Panc1 (cell line): ENCODE measurements at regions not wholly inside any gene's neighbourhood (a gene's known extent, or its start where the extent isn't known, plus 50 kb on each side); places are given as distances from the start of the nearest gene placed in this dataset.

Experiments
- ATAC-seq: fragments of 200-7000 bp; cut with Tn5 transposase; 2 replicates; pipeline ENCODE4 v1.9.1; 2020; ENCODE audit warnings: mild to moderate bottlenecking, moderate library complexity
- BruUV-seq: library from RNA; stranded (reverse); fragments of 400-500 nt; replicated peaks from 2 replicates; lab custom pipeline; 2021; lab: Mats Ljungman, UMichigan
- CTCF ChIA-PET: fragments of 300-600 bp; sonication (Branson Sonifier 250); formaldehyde crosslinking; loops from one replicate; lab custom pipeline; 2022; ENCODE audit warnings: antibody characterized with exemption; lab: Charles Lee
- POLR2A ChIA-PET: fragments of 300-600 bp; sonication (Branson Sonifier 250); formaldehyde crosslinking; loops from one replicate; lab custom pipeline; 2022; ENCODE audit warnings: antibody characterized with exemption; lab: Charles Lee
- DNase-seq: peaks from one replicate; pipeline ENCODE4 v3.0.0-alpha.2; 2010; ENCODE audit warnings: low read depth, low spot score
- H3K27ac ChIP-seq: 2 replicates; pipeline ENCODE4 v1.5.1; 2011; ENCODE audit warnings: mild to moderate bottlenecking, low read length, inconsistent platforms
- H3K27me3 ChIP-seq: fragments of 200-500 bp; sonication (Bioruptor generic); 2 replicates; pipeline ENCODE4 v1.6.0; 2014; ENCODE audit warnings: low read length, inconsistent platforms; ENCODE audit not compliant: control insufficient read depth, insufficient read depth
- H3K36me3 ChIP-seq: fragments of 200-500 bp; sonication (Bioruptor generic); 2 replicates; pipeline ENCODE4 v1.5.1; 2014; ENCODE audit warnings: inconsistent platforms, mild to moderate bottlenecking, low read length, moderate library complexity; ENCODE audit not compliant: control insufficient read depth, insufficient read depth
- H3K4me1 ChIP-seq: 2 replicates; pipeline ENCODE4 v1.5.1; 2011; ENCODE audit warnings: inconsistent platforms, mild to moderate bottlenecking, low read length, moderate library complexity; ENCODE audit not compliant: control insufficient read depth, insufficient read depth
- H3K4me3 ChIP-seq, 2 experiments: 2 replicates each; pipeline ENCODE4 v1.5.1; 2011 to 2012; ENCODE audit warnings: low read depth in 2 of 2, low read length in 2 of 2, mild to moderate bottlenecking in 2 of 2, inconsistent platforms in 1 of 2, moderate library complexity in 1 of 2
- H3K9me3 ChIP-seq: fragments of 200-500 bp; sonication (Bioruptor generic); 2 replicates; pipeline ENCODE4 v1.5.1; 2014; ENCODE audit warnings: low read depth, mild to moderate bottlenecking, inconsistent platforms, low read length, moderate library complexity; ENCODE audit not compliant: control insufficient read depth, insufficient read depth
- POLR2AphosphoS5 ChIP-seq: IDR thresholded peaks from 2 replicates; pipeline ENCODE4 v1.6.1; 2012; ENCODE audit warnings: mild to moderate bottlenecking, low read depth, low read length, moderate library complexity
- SIN3A ChIP-seq: IDR thresholded peaks from 2 replicates; pipeline ENCODE4 v1.6.1; 2012; ENCODE audit warnings: low read depth, mild to moderate bottlenecking, low read length, moderate library complexity, borderline replicate concordance; ENCODE audit not compliant: insufficient read depth
- TCF7L2 ChIP-seq: IDR thresholded peaks from 2 replicates; pipeline ENCODE4 v1.6.1; 2011; ENCODE audit warnings: mild to moderate bottlenecking, low read depth, low read length, inconsistent platforms
- in situ Hi-C: cut with HindIII; loops from 2 replicates; pipeline ENCODE4 v1.10.0; 2016; ENCODE audit warnings: low sequenced_read_pairs, low pct_unique_long_range_greater_than_20kb
- intact Hi-C: fragments of 100-400 bp; cut with micrococcal nuclease; formaldehyde crosslinking; loops from one replicate; pipeline ENCODE4 v1.10.0; 2022; ENCODE audit not compliant: unreplicated experiment
- TF ChIP-seq, protein P1 (sequence below): fragments of 450-650 bp; IDR thresholded peaks from 2 replicates; pipeline ENCODE4 v1.5.1; 2017; ENCODE audit warnings: mild to moderate bottlenecking
- TF ChIP-seq, protein P2 (sequence below), 2 experiments: IDR thresholded peaks; 2 replicates each; pipeline ENCODE4 v1.6.1; 2011 to 2012; ENCODE audit warnings: low read depth in 2 of 2, control low read depth in 1 of 2, low read length in 1 of 2, mild to moderate bottlenecking in 1 of 2, moderate library complexity in 1 of 2; ENCODE audit not compliant: insufficient read depth in 1 of 2

DNA sequence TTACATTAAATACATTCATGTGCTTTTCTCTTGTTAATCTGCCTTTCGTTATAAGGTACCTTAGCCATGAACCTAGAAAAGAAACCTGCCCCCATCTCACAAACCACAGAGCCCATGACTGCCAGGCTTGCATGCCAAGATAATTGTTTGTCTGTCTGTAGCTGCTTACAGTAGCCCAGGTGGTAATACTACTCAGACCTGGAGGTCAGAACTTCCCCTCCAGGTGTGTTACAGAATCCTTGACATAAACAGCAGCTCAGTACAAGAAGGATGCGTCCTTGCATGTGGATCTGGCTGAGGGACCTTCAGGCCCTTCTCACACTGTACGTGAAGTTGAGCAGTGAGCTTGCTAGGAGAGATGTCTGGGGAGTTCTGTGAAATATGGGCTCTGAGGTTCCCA lies 291.4 kb downstream of the CSNK1G3 start:
- CTCF ChIA-PET: no interaction called here
- BruUV-seq: no TSS peak
- Histone ChIP-seq H3K4me3 (no peak overlapping the region), H3K27ac (peak overlapping the region; percentile 10; the same call in 1 of the 2 replicates), H3K4me1 (peaks cover 20% of the 10 kb centered on the region), H3K9me3 (peaks cover 4% of the 10 kb centered on the region; the same call in 1 of the 2 replicates), H3K36me3 (no peaks in the 10 kb centered on the region), H3K27me3 (no peaks in the 10 kb centered on the region)
- intact Hi-C loops: no loop called here
- in situ Hi-C loops: no loop called here
- ATAC-seq (no peak), DNase-seq (no peak)
- TF ChIP-seq, protein P1, sequence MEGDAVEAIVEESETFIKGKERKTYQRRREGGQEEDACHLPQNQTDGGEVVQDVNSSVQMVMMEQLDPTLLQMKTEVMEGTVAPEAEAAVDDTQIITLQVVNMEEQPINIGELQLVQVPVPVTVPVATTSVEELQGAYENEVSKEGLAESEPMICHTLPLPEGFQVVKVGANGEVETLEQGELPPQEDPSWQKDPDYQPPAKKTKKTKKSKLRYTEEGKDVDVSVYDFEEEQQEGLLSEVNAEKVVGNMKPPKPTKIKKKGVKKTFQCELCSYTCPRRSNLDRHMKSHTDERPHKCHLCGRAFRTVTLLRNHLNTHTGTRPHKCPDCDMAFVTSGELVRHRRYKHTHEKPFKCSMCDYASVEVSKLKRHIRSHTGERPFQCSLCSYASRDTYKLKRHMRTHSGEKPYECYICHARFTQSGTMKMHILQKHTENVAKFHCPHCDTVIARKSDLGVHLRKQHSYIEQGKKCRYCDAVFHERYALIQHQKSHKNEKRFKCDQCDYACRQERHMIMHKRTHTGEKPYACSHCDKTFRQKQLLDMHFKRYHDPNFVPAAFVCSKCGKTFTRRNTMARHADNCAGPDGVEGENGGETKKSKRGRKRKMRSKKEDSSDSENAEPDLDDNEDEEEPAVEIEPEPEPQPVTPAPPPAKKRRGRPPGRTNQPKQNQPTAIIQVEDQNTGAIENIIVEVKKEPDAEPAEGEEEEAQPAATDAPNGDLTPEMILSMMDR: no peak
- TF ChIP-seq TCF7L2 (no peak), POLR2AphosphoS5 (no peak), SIN3A (no peak)
- TF ChIP-seq, protein P2, sequence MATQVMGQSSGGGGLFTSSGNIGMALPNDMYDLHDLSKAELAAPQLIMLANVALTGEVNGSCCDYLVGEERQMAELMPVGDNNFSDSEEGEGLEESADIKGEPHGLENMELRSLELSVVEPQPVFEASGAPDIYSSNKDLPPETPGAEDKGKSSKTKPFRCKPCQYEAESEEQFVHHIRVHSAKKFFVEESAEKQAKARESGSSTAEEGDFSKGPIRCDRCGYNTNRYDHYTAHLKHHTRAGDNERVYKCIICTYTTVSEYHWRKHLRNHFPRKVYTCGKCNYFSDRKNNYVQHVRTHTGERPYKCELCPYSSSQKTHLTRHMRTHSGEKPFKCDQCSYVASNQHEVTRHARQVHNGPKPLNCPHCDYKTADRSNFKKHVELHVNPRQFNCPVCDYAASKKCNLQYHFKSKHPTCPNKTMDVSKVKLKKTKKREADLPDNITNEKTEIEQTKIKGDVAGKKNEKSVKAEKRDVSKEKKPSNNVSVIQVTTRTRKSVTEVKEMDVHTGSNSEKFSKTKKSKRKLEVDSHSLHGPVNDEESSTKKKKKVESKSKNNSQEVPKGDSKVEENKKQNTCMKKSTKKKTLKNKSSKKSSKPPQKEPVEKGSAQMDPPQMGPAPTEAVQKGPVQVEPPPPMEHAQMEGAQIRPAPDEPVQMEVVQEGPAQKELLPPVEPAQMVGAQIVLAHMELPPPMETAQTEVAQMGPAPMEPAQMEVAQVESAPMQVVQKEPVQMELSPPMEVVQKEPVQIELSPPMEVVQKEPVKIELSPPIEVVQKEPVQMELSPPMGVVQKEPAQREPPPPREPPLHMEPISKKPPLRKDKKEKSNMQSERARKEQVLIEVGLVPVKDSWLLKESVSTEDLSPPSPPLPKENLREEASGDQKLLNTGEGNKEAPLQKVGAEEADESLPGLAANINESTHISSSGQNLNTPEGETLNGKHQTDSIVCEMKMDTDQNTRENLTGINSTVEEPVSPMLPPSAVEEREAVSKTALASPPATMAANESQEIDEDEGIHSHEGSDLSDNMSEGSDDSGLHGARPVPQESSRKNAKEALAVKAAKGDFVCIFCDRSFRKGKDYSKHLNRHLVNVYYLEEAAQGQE (IDR thresholded peaks at IDR 0.05; ENCODE audit: insufficient read depth in 1 of 2, low read depth in 2 of 2, low read length in 1 of 2): no peak
- POLR2A ChIA-PET: no interaction called here

DNA sequence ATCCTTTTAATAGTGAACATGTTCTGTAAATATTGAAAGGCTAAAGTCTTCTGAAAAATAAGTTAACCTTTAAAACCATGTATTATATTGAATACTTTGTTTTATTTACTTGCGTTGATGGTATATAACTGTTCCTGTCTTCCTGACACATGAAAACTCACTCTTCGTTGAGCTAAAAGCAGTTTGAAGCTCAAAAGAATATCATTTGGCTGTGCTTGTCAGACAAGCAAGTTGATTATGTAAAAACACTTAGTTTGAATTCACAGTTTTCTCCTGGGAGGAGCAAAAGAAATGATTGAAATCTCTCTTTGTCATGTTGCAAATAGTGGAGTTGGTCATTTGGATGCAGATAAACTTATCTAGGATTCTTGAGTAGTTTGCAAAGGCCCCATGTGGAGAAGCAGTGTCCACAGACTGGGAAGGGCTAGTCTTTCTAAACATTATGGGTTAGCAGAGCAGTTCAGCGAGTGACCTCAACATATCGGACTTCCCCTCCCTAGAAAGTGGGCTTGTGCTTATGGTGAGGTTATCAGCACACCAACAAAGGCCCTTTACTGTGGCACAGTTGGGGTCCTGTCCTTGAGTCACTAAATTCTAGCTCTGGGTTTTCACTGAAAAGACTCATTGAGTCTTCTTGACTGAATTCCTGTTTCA lies 290.4 kb downstream of the CSNK1G3 start:
- in situ Hi-C loops: no loop called here
- no peak for ATAC-seq
- Histone ChIP-seq H3K9me3 (peaks cover 4% of the 10 kb centered on the region; the same call in 1 of the 2 replicates), H3K4me1 (peaks cover 11% of the 10 kb centered on the region), H3K4me3 (no peak overlapping the region), H3K36me3 (no peaks in the 10 kb centered on the region), H3K27me3 (no peaks in the 10 kb centered on the region), H3K27ac (peak overlapping the region; percentile 41; the same call in 1 of the 2 replicates)
- no TSS peak for BruUV-seq
- intact Hi-C loops: no loop called here
- ChIA-PET CTCF (no interaction called here), POLR2A (no interaction called here)
- no peak for TF ChIP-seq TCF7L2
- TF ChIP-seq, protein P1: no peak
- TF ChIP-seq, protein P2 (IDR thresholded peaks at IDR 0.05; ENCODE audit: insufficient read depth in 1 of 2, low read depth in 2 of 2, low read length in 1 of 2): no peak
- TF ChIP-seq SIN3A: no peak
- DNase-seq: no peak
